Upper lobe of left lung (tissue), 6 donors: ENCODE measurements at regions not wholly inside any gene's neighbourhood (a gene's known extent, or its start where the extent isn't known, plus 50 kb on each side); places are given as distances from the start of the nearest gene placed in this dataset.

Source experiments
- ATAC-seq, 2 donors: fragments of 200-7000 bp; cut with Tn5 transposase; one replicate each; pipeline ENCODE4 v1.9.1; 2022; ENCODE audit warnings: mild to moderate bottlenecking in 2 of 2, moderate library complexity in 2 of 2; ENCODE audit not compliant: low FRiP score in 2 of 2
- DNase-seq, 2 donors: peaks; one replicate each; pipeline ENCODE4 v3.0.0-alpha.2; 2019 to 2020
- H3K27ac ChIP-seq, 4 donors: fragments of 200-600 bp; sonication (generic); one replicate each; pipeline ENCODE4 v1.5.1; 2016 to 2019
- H3K27me3 ChIP-seq, 4 donors: fragments of 200-600 bp; sonication (generic); one replicate each; pipeline ENCODE4 v1.5.1; 2017 to 2019
- H3K36me3 ChIP-seq, 4 donors: fragments of 200-600 bp; sonication (generic); one replicate each; pipeline ENCODE4 v1.5.1; 2016 to 2019
- H3K4me1 ChIP-seq, 4 donors: fragments of 200-600 bp; sonication (generic); one replicate each; pipeline ENCODE4 v1.5.1; 2018 to 2019
- H3K4me3 ChIP-seq, 4 donors: fragments of 200-600 bp; sonication (generic); one replicate each; pipeline ENCODE4 v1.5.1; 2017 to 2019; ENCODE audit warnings: mild to moderate bottlenecking in 2 of 4, moderate library complexity in 1 of 4
- H3K9me3 ChIP-seq, 4 donors: fragments of 200-600 bp; sonication (generic); one replicate each; pipeline ENCODE4 v1.5.1; 2018 to 2019
- EP300 ChIP-seq, 4 donors: sonication (generic); formaldehyde crosslinking; IDR thresholded peaks; one replicate each; pipeline ENCODE4 v1.5.1; 2017; ENCODE audit warnings: antibody characterized with exemption in 4 of 4, control low read depth in 2 of 4
- POLR2A ChIP-seq, 4 donors: fragments of 450-650 bp; IDR thresholded peaks; one replicate each; pipeline ENCODE4 v1.5.1; 2016 to 2017; ENCODE audit warnings: antibody characterized with exemption in 4 of 4, mild to moderate bottlenecking in 2 of 4
- POLR2AphosphoS5 ChIP-seq, 2 donors: sonication (generic); formaldehyde crosslinking; IDR thresholded peaks; one replicate each; pipeline ENCODE4 v1.5.1; 2017; ENCODE audit warnings: antibody characterized with exemption in 2 of 2
- WGBS, 2 donors: methylation state at CpG; one replicate each; pipeline ENCODE4 v1.1.5; 2017 to 2018; 5-methylcytosine and 5-hydroxymethylcytosine counted together
- TF ChIP-seq, protein P1 (sequence below), 6 experiments: fragments of 450-650 bp in 4 of 6; fragments of 200-600 bp in 2 of 6; sonication (generic) in 2 of 6; IDR thresholded peaks; one replicate each; pipeline ENCODE4 v1.5.1; 2016 to 2019; ENCODE audit warnings: antibody characterized with exemption in 6 of 6
- donor health status: DM: no; HTN: no; CAD: no; lungs with moderate emphysema.
- donor health status: DM: no; HTN: yes; CAD: no; lungs with severe emphysema.

- 74 to 83% methylated on average over 2 of the region's 2 CpGs for WGBS, 2 donors
- Histone ChIP-seq H3K27me3 (no peaks in the 10 kb centered on the region), H3K27ac (no peak overlapping the region), H3K36me3 (no peaks in the 10 kb centered on the region), H3K4me3 (no peak overlapping the region), H3K9me3 (no peaks in the 10 kb centered on the region), H3K4me1 (no peaks in the 10 kb centered on the region)
- TF ChIP-seq, protein P1, sequence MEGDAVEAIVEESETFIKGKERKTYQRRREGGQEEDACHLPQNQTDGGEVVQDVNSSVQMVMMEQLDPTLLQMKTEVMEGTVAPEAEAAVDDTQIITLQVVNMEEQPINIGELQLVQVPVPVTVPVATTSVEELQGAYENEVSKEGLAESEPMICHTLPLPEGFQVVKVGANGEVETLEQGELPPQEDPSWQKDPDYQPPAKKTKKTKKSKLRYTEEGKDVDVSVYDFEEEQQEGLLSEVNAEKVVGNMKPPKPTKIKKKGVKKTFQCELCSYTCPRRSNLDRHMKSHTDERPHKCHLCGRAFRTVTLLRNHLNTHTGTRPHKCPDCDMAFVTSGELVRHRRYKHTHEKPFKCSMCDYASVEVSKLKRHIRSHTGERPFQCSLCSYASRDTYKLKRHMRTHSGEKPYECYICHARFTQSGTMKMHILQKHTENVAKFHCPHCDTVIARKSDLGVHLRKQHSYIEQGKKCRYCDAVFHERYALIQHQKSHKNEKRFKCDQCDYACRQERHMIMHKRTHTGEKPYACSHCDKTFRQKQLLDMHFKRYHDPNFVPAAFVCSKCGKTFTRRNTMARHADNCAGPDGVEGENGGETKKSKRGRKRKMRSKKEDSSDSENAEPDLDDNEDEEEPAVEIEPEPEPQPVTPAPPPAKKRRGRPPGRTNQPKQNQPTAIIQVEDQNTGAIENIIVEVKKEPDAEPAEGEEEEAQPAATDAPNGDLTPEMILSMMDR (IDR thresholded peaks at IDR 0.05): no peak
- TF ChIP-seq POLR2A (IDR thresholded peaks at IDR 0.05) (no peak), EP300 (IDR thresholded peaks at IDR 0.05) (no peak), POLR2AphosphoS5 (IDR thresholded peaks at IDR 0.05) (no peak)
- ATAC-seq (no peak), DNase-seq (no peak)
Observed at GRCh38 chr11:122468965-122469364, 186.6 kb upstream of the UBASH3B start.

DNA sequence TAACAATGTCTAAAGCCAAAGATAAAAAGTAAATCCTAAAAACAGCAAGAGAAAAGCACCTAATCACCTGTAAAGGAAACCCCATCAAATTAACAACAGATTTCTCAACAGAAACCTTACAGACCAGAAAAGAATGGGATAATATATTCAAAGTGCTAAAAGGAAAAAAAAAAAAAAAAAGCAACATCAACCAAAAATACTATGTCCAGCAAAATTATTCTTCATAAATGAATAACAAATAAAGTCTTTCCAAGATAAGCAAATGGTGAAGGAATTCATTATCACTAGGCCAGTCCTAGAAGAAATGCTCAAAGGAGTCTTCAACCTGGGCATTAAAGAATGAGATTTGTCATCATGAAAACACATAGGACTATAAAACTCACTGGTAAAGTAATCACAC is 192.0 kb upstream of the UBASH3B start:
- H3K27me3 ChIP-seq: no peaks in the 10 kb centered on the region
- no peak overlapping the region for H3K4me3 ChIP-seq
- no peak overlapping the region for H3K27ac ChIP-seq
- peaks cover 0 to 6% (median 0%) of the 10 kb centered on the region in 4 donors for H3K9me3 ChIP-seq
- TF ChIP-seq, protein P1 (IDR thresholded peaks at IDR 0.05): no peak
- TF ChIP-seq EP300 (IDR thresholded peaks at IDR 0.05) (no peak), POLR2AphosphoS5 (IDR thresholded peaks at IDR 0.05) (no peak)
- ATAC-seq (no peak), DNase-seq (no peak)
- no peaks in the 10 kb centered on the region for H3K4me1 ChIP-seq
- H3K36me3 ChIP-seq: no peaks in the 10 kb centered on the region

- H3K4me1 ChIP-seq: no peaks in the 10 kb centered on the region
- WGBS, 2 donors: 63 to 90% methylated on average over 3 of the region's 3 CpGs
- H3K4me3 ChIP-seq: no peak overlapping the region
- no peaks in the 10 kb centered on the region for H3K36me3 ChIP-seq
- no peak for DNase-seq
- H3K27me3 ChIP-seq: no peaks in the 10 kb centered on the region
- H3K27ac ChIP-seq: no peak overlapping the region
- no peak for TF ChIP-seq POLR2AphosphoS5 (IDR thresholded peaks at IDR 0.05)
- TF ChIP-seq EP300 (IDR thresholded peaks at IDR 0.05): no peak
- TF ChIP-seq, protein P1 (IDR thresholded peaks at IDR 0.05): no peak
- TF ChIP-seq POLR2A (IDR thresholded peaks at IDR 0.05): no peak
- peaks cover 0 to 6% (median 0%) of the 10 kb centered on the region in 4 donors for H3K9me3 ChIP-seq
- no peak for ATAC-seq
Observed at GRCh38 chr11:122459064-122459463, 196.5 kb upstream of the UBASH3B start.

DNA sequence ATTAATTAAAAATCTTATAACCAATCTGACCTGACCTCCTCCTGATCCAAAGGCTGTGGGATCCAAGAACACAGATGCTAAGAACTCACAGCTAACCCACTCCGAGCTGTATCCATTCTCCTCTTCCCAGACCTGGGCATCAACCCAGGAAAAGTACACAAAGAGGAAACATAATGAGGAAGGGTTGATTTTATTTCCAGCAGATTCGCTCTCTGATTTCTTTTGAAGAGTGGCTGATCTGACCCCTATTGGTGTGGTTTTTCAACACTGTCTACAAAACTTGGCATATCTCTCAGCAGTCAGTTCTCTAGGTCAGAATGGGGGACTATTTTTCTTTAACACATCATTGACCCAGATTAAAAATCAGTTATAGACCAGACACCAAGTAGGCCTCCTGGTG is 201.9 kb upstream of the UBASH3B start:
- ATAC-seq: no peak
- Histone ChIP-seq H3K4me1 (no peaks in the 10 kb centered on the region), H3K9me3 (no peaks in the 10 kb centered on the region), H3K27me3 (no peaks in the 10 kb centered on the region), H3K27ac (no peak overlapping the region), H3K36me3 (no peaks in the 10 kb centered on the region), H3K4me3 (no peak overlapping the region)
- DNase-seq: no peak
- TF ChIP-seq POLR2AphosphoS5 (IDR thresholded peaks at IDR 0.05) (no peak), POLR2A (IDR thresholded peaks at IDR 0.05) (no peak)
- TF ChIP-seq, protein P1 (IDR thresholded peaks at IDR 0.05): no peak
- 72 to 77% methylated on average over 2 of the region's 2 CpGs for WGBS, 2 donors

DNA sequence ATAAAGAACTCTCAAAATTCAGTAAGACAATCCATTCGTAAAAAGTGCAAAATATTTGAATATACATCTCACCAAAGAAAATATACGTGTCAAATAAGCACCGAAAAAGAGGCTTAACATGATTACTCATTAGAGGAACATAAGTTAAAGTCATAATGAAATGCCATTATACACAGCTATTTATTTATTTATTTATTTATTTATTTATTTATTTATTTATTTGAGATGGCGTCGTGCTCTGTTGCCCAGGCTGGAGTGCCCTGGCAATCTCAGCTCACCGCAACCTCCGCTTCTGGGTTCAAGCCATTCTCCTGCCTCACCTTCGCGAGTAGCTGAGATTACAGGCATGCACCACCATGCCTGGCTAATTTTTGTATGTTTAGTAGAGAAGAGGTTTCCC is 203.6 kb upstream of the UBASH3B start:
- Histone ChIP-seq H3K9me3 (no peaks in the 10 kb centered on the region), H3K4me3 (no peak overlapping the region), H3K36me3 (no peaks in the 10 kb centered on the region), H3K27ac (no peak overlapping the region), H3K27me3 (no peaks in the 10 kb centered on the region), H3K4me1 (no peaks in the 10 kb centered on the region)
- TF ChIP-seq POLR2AphosphoS5 (IDR thresholded peaks at IDR 0.05) (no peak), POLR2A (IDR thresholded peaks at IDR 0.05) (no peak), EP300 (IDR thresholded peaks at IDR 0.05) (no peak)
- TF ChIP-seq, protein P1 (IDR thresholded peaks at IDR 0.05): no peak
- ATAC-seq (no peak), DNase-seq (no peak)
- WGBS, 2 donors: 93 to 98% methylated on average over 9 of the region's 9 CpGs
